ENCODE measurements at regions not wholly inside any gene's neighbourhood (a gene's known extent, or its start where the extent isn't known, plus 50 kb on each side); places are given as distances from the start of the nearest gene placed in this dataset.
"Not testable (repeated sequence)": the region's sequence is repeated elsewhere in the genome, so short reads cannot be mapped to it uniquely, and the experiment has no call there.

GRCh38 chr1:199046618-199047017, 407.8 kb downstream of the PTPRC start:
- no peak for DNase-seq (ENCODE audit: low spot score)

DNA sequence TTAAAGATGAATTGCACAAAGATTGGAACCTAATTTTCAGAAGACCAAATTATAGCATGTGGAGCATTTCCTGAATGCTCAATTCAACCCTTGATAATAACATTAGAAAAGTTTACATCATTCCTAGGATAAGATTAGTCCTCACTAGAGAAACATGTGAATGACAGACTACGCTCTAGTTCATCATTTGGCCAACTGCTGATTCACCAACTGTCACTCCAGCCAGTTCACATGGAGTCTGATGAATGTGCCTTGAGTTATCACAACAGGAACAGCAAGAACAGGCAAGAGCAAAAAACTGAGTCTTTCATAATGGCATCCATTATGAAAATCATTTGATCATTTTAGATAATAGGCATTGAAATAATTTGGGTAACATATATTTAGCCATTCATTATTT, 415.9 kb downstream of the PTPRC start:
- no peak for DNase-seq (ENCODE audit: low spot score)

DNA sequence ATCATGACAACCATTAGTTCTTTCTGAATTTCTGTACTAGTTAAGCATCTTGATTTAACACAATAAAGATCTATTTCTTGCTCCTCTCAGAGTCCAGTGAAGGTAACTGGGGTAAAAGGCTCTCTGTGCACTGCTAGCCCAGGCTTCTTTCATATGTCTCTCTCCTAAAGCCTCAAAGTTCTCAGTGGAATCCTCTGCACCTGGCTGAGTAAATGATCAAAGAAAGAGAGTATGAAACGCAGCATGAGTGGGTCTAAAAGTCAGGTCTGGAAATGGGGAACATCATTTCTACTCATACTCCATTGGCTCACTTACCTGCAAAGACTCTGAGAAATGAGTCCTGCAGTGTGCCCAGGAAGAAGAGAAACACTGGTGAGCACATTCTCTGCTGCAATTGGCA, 418.5 kb downstream of the PTPRC start:
- DNase-seq (ENCODE audit: low spot score): no peak

- DNase-seq (ENCODE audit: low spot score): no peak
Measured at GRCh38 chr1:199058281-199058680, 419.4 kb downstream of the PTPRC start.

- DNase-seq (ENCODE audit: low spot score): no peak
Measured at GRCh38 chr1:199064971-199065370, 426.1 kb downstream of the PTPRC start.

DNA sequence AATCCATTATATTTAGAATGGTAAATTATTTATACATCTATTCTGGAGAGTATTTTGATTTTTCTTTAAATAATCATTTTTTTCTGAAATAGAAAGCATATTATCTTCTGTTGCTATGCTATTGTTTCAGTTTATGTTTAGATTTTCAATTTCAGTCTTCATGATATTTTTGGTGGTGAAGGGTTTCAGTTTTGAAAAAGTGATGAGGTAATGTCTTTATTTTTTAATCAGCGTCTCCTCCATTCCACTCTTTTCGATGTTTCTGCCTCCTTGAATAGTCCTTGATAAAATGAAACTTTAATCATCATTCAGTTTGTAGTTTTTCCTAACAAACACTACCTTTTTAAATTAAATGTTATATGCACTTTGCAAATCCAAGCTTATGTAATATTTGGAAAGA, 428.6 kb downstream of the PTPRC start:
- DNase-seq (ENCODE audit: low spot score): no peak

DNA sequence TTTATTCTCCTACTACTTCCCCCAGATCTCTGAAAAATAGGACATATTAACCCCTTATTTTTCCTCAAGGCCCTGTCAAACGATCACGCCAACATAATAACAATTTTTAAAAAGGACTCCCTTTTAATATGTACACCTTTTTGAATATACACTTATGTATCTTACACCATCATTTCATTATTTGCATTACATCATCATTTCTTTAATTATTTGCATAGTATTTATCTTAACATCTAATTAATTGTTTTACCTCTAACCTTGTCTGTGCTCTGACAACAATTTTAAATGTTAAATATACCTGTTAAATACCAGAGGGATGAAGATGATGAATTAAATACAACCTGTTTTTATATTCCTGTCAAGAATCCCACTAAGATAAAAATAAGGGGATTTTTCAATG, 432.2 kb downstream of the PTPRC start:
- no peak for DNase-seq (ENCODE audit: low spot score)

GRCh38 chr1:199073166-199073565, 434.3 kb downstream of the PTPRC start:
- no peak for DNase-seq (ENCODE audit: low spot score)

GRCh38 chr1:199075792-199076191, 437.0 kb downstream of the PTPRC start:
- no peak for DNase-seq (ENCODE audit: low spot score)

DNA sequence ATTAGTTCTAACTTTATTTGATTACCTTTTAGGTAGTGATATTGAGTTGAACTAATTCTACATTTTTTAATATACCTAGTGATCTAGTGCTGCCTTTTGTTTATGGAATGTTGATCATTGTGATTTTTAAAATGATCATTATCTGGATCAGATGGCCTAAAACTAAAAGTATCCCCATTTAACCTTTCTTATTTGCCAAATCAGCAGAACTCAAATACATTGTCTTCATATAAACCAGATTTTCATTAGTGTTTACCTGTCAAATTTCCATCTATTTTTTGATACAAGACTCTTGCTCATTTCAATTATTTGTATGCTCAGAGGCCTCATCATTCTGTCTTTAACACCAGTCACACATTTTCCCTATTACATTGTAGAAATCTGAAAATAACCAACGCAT, 441.2 kb downstream of the PTPRC start:
- no peak for DNase-seq (ENCODE audit: low spot score)

DNA sequence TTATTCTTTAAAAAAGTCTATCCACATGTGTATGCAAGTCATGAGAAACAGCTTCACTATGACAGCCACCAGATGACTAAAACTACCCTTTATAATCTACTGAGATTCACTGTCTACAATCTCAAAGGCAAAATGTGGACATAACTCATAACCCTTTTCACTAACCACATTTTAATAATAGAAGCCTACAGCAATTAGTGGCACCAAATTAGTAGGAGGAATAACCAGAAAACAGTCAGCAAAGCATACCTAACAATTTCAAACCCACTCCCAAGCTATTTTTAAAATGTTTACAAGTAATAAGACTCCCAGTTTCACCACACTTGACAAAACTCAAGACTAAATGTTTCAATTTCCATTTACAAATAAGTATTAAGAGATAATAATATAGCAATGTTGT, 442.9 kb downstream of the PTPRC start:
- no peak for DNase-seq (ENCODE audit: low spot score)

DNA sequence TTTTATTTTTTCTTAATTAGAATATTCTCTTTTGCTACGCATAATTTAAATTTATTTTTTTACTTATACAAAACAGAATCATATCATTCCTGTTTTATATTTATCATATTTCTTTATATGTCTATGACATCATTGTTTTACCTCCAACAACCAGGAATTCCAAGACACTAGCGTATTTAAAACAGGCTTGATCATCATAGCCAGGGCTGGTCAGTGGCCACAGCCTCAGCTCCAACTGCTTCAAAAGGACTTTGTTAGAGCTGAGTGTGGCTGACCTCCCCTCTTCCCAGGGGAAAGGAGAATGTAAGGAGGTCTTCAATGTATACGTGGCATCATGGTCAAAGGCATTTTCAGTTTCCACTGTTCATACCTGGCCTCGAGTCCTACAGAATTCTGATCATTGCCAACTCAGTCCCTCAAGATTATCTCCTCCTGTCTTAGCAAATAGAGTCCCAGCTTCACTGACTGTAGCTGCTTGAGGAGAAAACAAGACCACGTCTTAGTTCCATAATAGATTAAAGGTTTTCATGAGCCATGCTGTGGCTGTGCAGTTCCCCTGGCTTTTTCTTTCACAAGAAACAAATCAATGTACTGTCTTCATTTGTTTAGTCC, 444.0 kb downstream of the PTPRC start:
- no peak for DNase-seq (ENCODE audit: low spot score)

GRCh38 chr1:199083680-199084079, 444.8 kb downstream of the PTPRC start:
- DNase-seq (ENCODE audit: low spot score): no peak

DNA sequence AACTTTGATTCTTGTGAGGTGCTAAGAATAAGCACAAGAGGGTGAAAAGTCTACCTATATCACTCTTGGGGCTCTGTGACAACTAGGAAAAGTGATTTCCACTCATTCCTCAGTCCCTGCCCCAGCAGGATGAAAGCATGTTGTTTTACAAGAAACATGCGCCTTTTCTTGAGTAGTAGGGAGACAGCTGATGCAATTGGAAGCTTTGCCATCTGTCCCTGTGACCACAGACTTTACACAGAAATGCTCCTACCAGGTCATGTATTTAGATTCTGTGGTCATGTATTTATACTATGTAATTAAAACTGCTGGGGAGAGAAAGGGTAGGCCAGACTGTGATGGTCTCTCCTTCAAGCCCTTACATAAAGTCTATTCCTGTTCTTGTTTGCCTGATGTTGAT, 445.5 kb downstream of the PTPRC start:
- no peak for DNase-seq (ENCODE audit: low spot score)

- DNase-seq (ENCODE audit: low spot score): no peak
Measured at GRCh38 chr1:199085903-199086302, 447.1 kb downstream of the PTPRC start.

- no peak for DNase-seq (ENCODE audit: low spot score)
Measured at GRCh38 chr1:199087144-199087543, 448.3 kb downstream of the PTPRC start.

- no peak for DNase-seq (ENCODE audit: low spot score)
Measured at GRCh38 chr1:199089393-199090122, 450.7 kb downstream of the PTPRC start.

- not testable (repeated sequence) for DNase-seq (ENCODE audit: low spot score)
Measured at GRCh38 chr1:199095628-199096027, 456.8 kb downstream of the PTPRC start.

DNA sequence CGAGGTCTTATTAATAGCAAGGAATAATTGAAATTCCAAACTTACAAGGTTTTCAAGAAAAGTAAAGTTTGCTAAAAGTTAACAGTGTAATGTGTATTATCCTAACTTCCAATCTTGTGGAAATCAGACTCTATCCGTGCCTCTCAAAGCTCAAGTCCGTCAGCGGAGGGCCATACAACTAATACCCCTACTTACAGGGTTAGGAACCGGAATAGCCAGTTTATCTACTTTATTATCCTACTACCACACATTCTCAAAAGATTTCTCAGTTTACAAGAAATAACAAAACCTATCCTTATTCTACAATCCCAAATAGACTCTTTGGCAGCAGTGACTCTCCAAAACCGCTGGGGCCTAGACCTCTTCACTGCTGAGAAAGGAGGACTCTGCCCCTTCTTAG, 457.8 kb downstream of the PTPRC start:
- no peak for DNase-seq (ENCODE audit: low spot score)

DNA sequence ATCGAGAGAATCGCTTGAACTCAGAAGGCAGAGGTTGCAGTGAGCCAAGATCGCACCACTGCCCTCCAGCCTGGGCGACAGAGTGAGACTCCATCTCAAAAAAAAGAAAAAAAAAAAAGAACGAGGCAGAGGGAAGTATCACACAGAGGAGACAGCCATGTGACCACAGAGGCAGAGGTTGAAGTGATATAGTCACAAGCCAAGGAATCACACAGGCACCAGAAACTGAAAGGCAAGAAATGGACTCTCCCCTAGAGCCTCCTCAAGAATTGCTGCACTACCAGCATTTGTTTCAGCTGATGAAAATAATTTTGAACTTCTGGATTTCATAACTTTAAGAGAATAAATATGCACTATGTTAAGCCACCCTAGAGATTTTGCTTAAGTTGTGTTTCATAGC, 459.6 kb downstream of the PTPRC start:
- no peak for DNase-seq (ENCODE audit: low spot score)

DNA sequence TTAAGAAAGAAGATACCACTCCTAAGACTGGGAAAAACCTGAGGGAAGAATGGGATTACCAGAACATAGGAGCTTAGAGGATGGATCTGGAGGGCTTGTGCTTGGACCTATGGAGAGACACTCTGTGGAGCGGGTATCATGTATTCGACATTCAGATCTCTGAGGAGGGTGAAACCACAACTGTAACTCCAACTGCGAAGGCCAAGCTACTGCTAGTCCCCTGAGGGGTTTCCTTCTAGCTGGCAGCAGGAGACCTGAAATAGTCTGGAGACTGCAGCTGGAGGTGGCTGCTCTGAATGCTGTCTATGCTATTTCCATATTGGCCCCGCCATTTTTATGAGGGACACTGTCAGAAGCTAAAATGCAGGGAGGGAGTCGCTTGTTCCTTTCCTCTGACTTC, 462.3 kb downstream of the PTPRC start:
- no peak for DNase-seq (ENCODE audit: low spot score)

DNA sequence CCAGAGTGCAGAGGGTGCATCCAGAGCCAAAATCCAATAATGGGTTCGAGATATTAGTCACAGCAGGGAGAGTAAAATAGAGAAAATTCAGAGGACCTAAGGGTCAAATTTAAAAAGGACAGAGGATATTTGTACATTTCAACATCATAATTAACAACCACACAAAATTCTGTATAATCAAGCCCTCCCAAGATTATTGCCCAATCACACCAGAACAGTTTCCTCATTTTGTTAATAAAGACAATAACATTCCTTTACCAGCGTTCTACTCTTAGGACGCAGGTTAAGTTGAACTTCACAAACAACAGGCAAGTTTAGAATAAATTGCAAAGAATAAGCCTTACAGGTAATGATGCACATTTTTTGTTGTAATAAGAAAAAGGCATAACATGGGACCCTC, 462.8 kb downstream of the PTPRC start:
- DNase-seq (ENCODE audit: low spot score): no peak

DNA sequence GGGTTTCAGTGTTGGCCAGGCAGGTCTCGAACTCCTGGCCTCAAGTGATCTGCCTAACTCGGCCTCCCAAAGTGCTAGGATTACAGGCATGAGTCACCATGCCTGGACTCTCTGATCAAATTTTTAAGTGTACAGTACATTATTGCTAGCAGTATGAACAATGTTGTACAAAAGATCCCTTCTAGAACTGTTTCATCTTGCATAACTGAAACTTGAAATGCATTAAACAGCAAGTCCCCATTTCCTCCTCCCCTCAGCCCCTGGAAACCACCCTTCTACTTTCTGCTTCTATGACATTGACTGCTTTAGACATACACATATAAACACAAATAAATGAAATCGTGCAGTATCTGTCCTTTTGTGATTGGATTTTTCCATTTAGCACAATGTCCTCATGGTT, 463.4 kb downstream of the PTPRC start:
- DNase-seq (ENCODE audit: low spot score): no peak

DNA sequence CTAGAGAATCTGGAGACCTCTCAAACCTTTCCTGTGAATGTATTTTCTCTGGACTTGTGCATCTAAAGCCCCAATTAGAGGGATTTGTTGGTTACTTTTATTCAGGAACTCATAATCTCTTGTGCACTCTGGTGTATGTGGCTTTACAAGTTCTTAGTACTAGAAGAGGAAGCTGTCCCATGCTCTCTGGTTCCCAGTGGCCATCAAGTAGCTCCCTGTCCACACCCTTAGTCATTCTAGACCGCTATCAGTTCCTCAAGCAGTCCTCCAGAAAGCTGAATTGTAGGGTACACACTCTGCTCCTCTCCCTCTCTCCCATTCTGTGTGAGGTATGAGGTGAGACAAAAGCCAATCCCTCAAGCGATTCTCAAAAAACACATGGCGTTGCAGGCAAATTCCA, 470.3 kb downstream of the PTPRC start:
- no peak for DNase-seq (ENCODE audit: low spot score)

All from HuH-7.5 (cell line).